ENCODE measurements at regions not wholly inside any gene's neighbourhood (a gene's known extent, or its start where the extent isn't known, plus 50 kb on each side); places are given as distances from the start of the nearest gene placed in this dataset.
"Not testable (repeated sequence)": the region's sequence is repeated elsewhere in the genome, so short reads cannot be mapped to it uniquely, and the experiment has no call there.

DNA sequence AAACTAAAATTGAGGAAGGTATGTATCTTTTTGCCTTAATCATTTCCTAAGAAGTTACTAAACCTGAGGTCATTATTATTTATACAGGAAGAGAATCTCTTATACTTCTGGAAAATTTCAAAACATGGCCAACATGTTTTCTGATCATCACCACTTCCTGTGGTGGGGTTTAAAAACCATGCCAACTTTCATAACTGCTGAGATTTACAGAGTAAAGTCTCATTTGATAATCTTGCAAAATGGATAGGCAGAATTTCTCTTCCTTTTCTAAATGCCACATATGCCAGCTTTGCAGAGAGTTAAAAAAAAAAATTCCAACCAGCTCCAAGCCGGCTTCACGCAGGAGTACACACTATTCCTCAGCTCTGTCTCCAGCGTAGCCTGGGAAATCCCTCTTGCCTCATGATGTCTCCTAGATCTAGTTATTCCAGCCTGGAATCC, 124.3 kb upstream of the SPRED1 start:
- DNase-seq (ENCODE audit: low spot score), result no peak

- DNase-seq (ENCODE audit: low spot score), result no peak
Observed at GRCh38 chr15:38128921-38129320, 123.7 kb upstream of the SPRED1 start.

GRCh38 chr15:38129531-38130204, 123.0 kb upstream of the SPRED1 start:
- DNase-seq (ENCODE audit: low spot score), result no peak

DNA sequence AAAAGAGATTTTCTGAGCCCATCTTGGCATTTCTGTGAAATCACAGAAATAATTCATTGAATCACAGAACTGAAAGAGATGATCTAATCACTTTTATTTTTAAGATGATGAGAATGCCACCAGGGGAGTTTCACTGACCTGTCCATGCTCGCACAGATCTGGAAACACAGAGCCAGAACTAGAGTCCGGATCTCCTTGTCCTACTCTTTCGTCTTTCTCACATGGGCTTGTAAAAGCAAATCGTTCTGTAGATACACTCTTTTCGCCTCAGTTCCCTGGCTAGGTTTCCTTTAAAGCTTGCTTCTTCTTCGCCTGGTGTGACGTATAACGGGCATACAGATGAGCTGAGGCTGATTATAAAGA, 122.5 kb upstream of the SPRED1 start:
- DNase-seq (ENCODE audit: low spot score), result no peak

GRCh38 chr15:38130740-38131498, 121.7 kb upstream of the SPRED1 start:
- DNase-seq (ENCODE audit: low spot score), result peak; percentile 68

- DNase-seq (ENCODE audit: low spot score), result no peak
Observed at GRCh38 chr15:38134252-38134651, 118.4 kb upstream of the SPRED1 start.

GRCh38 chr15:38142195-38142594, 110.4 kb upstream of the SPRED1 start:
- not testable (repeated sequence) for DNase-seq (ENCODE audit: low spot score)

GRCh38 chr15:38144921-38145320, 107.7 kb upstream of the SPRED1 start:
- DNase-seq (ENCODE audit: low spot score), result no peak

DNA sequence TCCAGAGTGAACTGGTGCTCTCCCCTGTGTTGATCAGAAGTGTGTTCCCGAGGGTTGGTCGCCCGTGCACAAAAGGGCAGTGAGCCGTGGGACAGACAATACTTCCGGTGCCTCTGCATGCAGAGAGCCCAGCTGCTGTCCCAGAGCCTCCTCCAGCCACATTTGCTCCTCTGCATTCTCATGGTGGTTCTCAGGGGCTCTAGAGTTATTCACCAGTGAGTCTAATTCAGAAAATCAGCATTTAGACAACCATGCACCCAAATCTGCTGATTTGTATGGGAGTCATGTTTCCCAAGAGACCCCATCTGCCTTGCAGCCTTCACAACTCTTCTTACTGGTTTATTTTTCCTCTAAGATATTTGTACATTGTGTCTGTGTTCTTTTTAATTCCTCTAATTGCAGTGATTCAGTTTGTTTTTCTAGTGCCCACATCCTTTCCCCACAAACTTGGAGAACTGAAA, 107.0 kb upstream of the SPRED1 start:
- no peak for DNase-seq (ENCODE audit: low spot score)

DNA sequence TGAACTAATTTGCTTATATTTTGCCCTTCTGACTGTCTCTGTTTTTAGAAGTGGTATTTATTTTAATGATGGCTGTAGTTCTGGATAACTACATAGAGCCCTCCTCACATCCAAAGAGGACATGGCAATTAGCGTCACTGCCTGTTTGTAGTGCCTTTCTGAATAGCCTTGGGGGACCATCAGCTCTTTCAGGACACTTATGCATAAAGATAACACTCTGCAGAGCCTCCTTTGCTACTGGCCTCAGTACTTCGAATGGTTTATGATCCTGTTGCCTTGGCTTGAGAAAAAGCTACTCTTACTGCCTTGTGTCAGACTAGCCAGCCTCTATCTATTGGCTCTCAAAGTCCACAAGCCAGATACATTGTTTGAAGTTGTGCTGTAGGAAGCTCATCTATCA, 105.4 kb upstream of the SPRED1 start:
- DNase-seq (ENCODE audit: low spot score), result no peak

DNA sequence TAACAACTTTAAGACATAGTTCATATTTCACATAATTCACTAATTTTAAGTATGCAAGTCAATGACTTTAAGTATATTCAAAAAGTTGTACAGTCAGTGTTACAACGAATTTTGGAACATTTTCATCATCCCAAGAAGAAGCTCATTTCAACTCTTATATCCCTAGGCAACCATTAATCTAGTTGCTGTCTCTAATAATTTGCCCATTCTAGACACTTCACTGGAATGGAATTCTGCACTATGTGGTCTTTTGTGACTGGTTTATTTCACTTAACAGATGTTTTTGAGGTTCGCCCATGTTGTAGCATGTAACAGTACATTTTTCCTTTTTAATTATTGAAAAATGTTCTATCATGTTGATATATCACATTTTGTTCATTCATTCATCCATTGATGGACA, 104.2 kb upstream of the SPRED1 start:
- no peak for DNase-seq (ENCODE audit: low spot score)

GRCh38 chr15:38149315-38149714, 103.3 kb upstream of the SPRED1 start:
- DNase-seq (ENCODE audit: low spot score), result no peak

DNA sequence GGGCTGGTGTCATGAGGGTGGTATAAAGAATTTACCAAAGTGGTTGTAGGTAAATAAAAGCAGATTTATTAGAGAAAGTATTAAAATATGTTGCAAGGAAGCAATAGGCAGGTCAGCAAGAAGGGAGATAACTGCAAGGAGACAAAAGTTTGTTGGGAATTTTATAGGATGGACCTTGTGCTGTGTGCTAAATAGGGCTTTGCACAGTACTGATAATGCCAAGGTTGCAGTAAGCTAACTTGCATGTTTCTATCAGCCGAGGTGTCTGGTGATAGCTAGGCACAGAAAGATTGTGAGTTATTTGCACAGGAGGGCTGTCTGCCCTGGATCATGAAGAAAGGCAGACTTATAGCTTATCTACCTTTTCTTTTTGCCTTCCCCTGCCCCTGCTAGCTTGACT, 102.5 kb upstream of the SPRED1 start:
- DNase-seq (ENCODE audit: low spot score), result no peak

DNA sequence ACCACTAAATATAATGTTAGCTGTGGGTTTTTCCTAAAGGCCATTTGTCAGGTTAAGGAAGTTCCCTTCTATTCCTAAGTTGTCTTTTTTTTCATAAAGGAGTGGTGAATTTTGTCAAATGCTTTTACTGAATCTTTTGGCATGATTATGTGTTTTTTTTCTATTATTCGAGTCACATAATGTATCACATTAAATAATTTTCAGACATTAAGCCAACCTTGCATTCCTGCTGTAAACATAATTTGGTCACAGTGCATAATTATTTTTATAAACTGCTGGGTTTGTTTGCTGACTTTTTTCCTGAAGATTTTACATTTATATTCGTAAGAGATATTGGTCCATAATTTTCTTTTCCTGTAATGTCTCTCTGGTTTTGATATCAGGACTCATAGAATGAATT, 101.8 kb upstream of the SPRED1 start:
- no peak for DNase-seq (ENCODE audit: low spot score)

GRCh38 chr15:38153781-38154180, 98.9 kb upstream of the SPRED1 start:
- DNase-seq (ENCODE audit: low spot score), result no peak

GRCh38 chr15:38154255-38154654, 98.4 kb upstream of the SPRED1 start:
- no peak for DNase-seq (ENCODE audit: low spot score)

GRCh38 chr15:38154837-38155236, 97.8 kb upstream of the SPRED1 start:
- DNase-seq (ENCODE audit: low spot score), result no peak

DNA sequence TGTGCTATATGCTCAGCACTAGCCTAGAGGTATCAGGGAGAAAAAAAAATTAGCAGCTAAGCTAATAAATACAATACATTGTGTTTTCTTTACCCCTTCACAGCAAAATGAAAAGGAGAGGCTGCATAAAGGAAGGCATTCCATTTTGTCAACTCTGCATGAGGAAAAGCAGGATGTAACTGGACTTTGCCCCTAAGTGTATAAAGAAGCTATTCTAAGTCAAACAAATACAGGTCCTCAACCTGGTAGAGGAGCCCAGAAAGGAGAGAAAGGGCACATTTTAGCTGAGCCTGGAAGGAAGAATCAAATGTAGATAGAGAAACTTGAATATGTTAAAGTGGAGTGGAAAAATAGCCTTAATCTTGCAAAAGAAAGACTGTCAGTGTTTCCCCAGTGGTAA, 89.0 kb upstream of the SPRED1 start:
- no peak for DNase-seq (ENCODE audit: low spot score)

- no peak for DNase-seq (ENCODE audit: low spot score)
Observed at GRCh38 chr15:38164061-38164460, 88.6 kb upstream of the SPRED1 start.

DNA sequence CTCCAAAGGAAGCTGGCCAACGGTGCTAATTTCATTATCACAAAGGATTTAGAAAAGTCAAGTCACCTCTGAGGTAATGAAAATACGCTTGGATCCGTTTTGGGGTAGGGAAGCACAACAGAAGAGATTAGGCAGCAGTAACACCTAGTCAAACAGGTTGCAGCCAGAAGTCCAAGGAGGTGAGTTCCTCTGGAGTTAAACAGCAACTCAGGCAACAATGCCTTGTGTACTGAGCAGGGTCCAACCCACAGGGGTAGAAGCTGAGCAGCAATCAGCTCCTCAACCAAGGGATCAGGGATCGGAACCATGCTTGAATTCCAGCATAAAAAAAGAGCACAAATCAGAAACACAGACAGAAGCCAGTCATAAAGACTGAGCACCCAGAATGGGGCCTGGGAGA, 88.1 kb upstream of the SPRED1 start:
- DNase-seq (ENCODE audit: low spot score), result no peak

- DNase-seq (ENCODE audit: low spot score), result no peak
Observed at GRCh38 chr15:38168467-38169070, 84.1 kb upstream of the SPRED1 start.

GRCh38 chr15:38171973-38172372, 80.7 kb upstream of the SPRED1 start:
- no peak for DNase-seq (ENCODE audit: low spot score)

- DNase-seq (ENCODE audit: low spot score), result no peak
Observed at GRCh38 chr15:38174691-38175090, 77.9 kb upstream of the SPRED1 start.
